22Rv1 (cell line): ENCODE measurements at regions not wholly inside any gene's neighbourhood (a gene's known extent, or its start where the extent isn't known, plus 50 kb on each side); places are given as distances from the start of the nearest gene placed in this dataset.

Source experiments
- CTCF ChIP-seq: fragments of 450-650 bp; IDR thresholded peaks from 2 replicates; pipeline ENCODE4 v1.5.1; 2017; ENCODE audit warnings: mild to moderate bottlenecking
- ZFX ChIP-seq: fragments of 450-650 bp; IDR thresholded peaks from 2 replicates; pipeline ENCODE4 v1.6.1; 2017; ENCODE audit warnings: antibody characterized with exemption, borderline replicate concordance

- no peak for TF ChIP-seq CTCF
- no peak for TF ChIP-seq ZFX
Observed at GRCh38 chr4:167383291-167383690, 149.0 kb upstream of the SPOCK3 start.
